Activated T-cell treated with anti-CD3 and anti-CD28 coated beads, Interleukin-2, amount 50 U/mL, for 24 hours (primary cell): ENCODE measurements at regions not wholly inside any gene's neighbourhood (a gene's known extent, or its start where the extent isn't known, plus 50 kb on each side); places are given as distances from the start of the nearest gene placed in this dataset.

Experiments used
- DNase-seq: peaks from one replicate; pipeline ENCODE4 v3.0.0-alpha.2; 2020
- H3K27ac Mint-ChIP-seq: 2 replicates; pipeline ENCODE4 v1.8.0; 2020; ENCODE audit warnings: mild to moderate bottlenecking, mixed read lengths
- H3K27me3 Mint-ChIP-seq: 2 replicates; pipeline ENCODE4 v1.8.0; 2020; ENCODE audit warnings: mixed read lengths
- H3K36me3 Mint-ChIP-seq: 2 replicates; pipeline ENCODE4 v1.8.0; 2020; ENCODE audit warnings: low read depth, mixed read lengths
- H3K4me1 Mint-ChIP-seq: 2 replicates; pipeline ENCODE4 v1.8.0; 2020; ENCODE audit warnings: low read depth, mixed read lengths
- H3K4me3 Mint-ChIP-seq: 2 replicates; pipeline ENCODE4 v1.8.0; 2020; ENCODE audit warnings: mild to moderate bottlenecking, moderate library complexity, mixed read lengths
- H3K9me3 Mint-ChIP-seq: 2 replicates; pipeline ENCODE4 v1.8.0; 2020; ENCODE audit warnings: mixed read lengths

GRCh38 chr9:134496413-134497282 lies 145.0 kb upstream of the COL5A1 start:
- Mint-ChIP-seq H3K4me1 (no peaks in the 10 kb centered on the region), H3K9me3 (no peaks in the 10 kb centered on the region), H3K4me3 (no peak overlapping the region), H3K36me3 (no peaks in the 10 kb centered on the region), H3K27me3 (peaks cover 25% of the 10 kb centered on the region), H3K27ac (no peak overlapping the region)
- DNase-seq = no peak

GRCh38 chr9:134497283-134497860 lies 144.2 kb upstream of the COL5A1 start:
- DNase-seq = no peak
- Mint-ChIP-seq H3K36me3 (no peaks in the 10 kb centered on the region), H3K4me3 (no peak overlapping the region), H3K27ac (no peak overlapping the region), H3K27me3 (peaks cover 30% of the 10 kb centered on the region), H3K4me1 (no peaks in the 10 kb centered on the region), H3K9me3 (no peaks in the 10 kb centered on the region)

GRCh38 chr9:134498814-134499166 lies 142.8 kb upstream of the COL5A1 start:
- Mint-ChIP-seq H3K36me3 (no peaks in the 10 kb centered on the region), H3K4me3 (no peak overlapping the region), H3K27ac (no peak overlapping the region), H3K9me3 (no peaks in the 10 kb centered on the region), H3K4me1 (no peaks in the 10 kb centered on the region), H3K27me3 (peaks cover 29% of the 10 kb centered on the region)
- DNase-seq = no peak

DNA sequence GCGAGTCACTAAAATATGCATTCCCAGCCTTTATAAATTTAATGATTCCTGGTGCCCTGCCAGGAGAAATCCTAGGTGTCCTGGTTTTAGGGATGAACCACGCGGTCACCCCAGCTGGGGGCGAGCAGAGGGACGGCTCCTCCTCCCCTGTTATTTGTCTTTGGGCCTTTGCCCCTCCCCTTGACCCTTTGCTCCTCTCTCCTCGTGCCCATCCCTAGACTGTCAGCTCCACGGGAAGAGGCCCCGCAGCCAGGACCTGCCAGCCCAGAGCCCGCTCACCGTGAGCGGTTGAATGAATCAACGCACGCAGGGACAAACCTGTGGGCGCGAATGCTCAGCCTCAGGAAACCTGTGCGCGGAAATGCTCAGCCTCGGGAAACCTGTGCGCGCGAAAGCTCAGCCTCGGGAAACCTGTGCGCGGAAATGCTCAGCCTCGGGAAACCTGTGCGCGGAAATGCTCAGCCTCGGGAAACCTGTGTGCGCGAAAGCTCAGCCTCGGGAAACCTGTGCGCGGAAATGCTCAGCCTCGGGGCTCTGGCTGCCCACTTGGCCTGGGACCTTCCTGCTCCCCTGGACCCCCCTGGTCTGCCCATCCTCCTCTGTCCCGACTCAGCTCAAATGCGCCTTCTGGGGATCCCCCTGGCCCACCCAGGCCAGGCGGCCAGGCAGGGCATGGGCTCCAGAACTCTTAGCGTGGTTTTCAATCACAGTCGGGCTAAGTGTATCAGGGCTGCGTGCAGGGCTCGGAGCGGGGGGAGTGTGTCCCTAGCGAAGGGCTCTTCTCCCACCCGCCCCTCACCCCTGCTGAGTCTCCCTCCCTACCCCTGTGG lies 140.5 kb upstream of the COL5A1 start:
- H3K4me1 Mint-ChIP-seq = no peaks in the 10 kb centered on the region
- no peaks in the 10 kb centered on the region for H3K36me3 Mint-ChIP-seq
- no peaks in the 10 kb centered on the region for H3K9me3 Mint-ChIP-seq
- DNase-seq = no peak
- peaks cover 40% of the 10 kb centered on the region for H3K27me3 Mint-ChIP-seq
- H3K4me3 Mint-ChIP-seq = no peak overlapping the region
- H3K27ac Mint-ChIP-seq = no peak overlapping the region

- no peak overlapping the region for H3K4me3 Mint-ChIP-seq
- H3K27ac Mint-ChIP-seq = no peak overlapping the region
- H3K4me1 Mint-ChIP-seq = no peaks in the 10 kb centered on the region
- H3K9me3 Mint-ChIP-seq = no peaks in the 10 kb centered on the region
- no peaks in the 10 kb centered on the region for H3K36me3 Mint-ChIP-seq
- DNase-seq = no peak
- H3K27me3 Mint-ChIP-seq = peaks cover 46% of the 10 kb centered on the region
These were observed 139.8 kb upstream of the COL5A1 start for GRCh38 chr9:134501761-134502265.

GRCh38 chr9:134502266-134502791 lies 139.3 kb upstream of the COL5A1 start:
- Mint-ChIP-seq H3K27me3 (peaks cover 46% of the 10 kb centered on the region), H3K27ac (no peak overlapping the region), H3K36me3 (no peaks in the 10 kb centered on the region), H3K4me3 (no peak overlapping the region), H3K4me1 (no peaks in the 10 kb centered on the region), H3K9me3 (no peaks in the 10 kb centered on the region)
- no peak for DNase-seq

DNA sequence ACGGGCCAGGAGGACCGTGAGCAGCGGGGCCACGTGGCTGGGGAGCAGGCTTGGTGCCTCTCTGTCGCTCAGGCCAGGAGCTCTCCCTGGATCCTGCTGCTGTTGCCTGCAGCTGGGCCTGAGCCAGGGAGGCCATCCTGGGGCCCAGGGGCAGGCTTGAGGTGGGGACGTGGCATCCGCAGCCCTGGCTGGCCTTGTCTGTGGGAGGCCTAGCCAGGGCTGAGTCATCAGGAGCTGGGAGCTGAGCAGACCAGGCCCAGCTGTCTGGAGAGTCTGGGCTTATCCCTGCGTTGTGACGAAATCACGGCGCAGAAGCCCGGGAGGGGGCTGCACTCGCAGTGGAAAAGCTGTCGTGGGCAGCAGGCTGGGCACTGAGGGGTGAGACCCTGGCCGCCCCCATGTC lies 138.8 kb upstream of the COL5A1 start:
- no peak for DNase-seq
- peaks cover 46% of the 10 kb centered on the region for H3K27me3 Mint-ChIP-seq
- no peaks in the 10 kb centered on the region for H3K36me3 Mint-ChIP-seq
- no peaks in the 10 kb centered on the region for H3K4me1 Mint-ChIP-seq
- H3K4me3 Mint-ChIP-seq = no peak overlapping the region
- H3K27ac Mint-ChIP-seq = no peak overlapping the region
- H3K9me3 Mint-ChIP-seq = no peaks in the 10 kb centered on the region

- Mint-ChIP-seq H3K36me3 (no peaks in the 10 kb centered on the region), H3K27me3 (peaks cover 46% of the 10 kb centered on the region), H3K4me1 (no peaks in the 10 kb centered on the region), H3K27ac (no peak overlapping the region), H3K9me3 (no peaks in the 10 kb centered on the region), H3K4me3 (no peak overlapping the region)
- DNase-seq = no peak
These were observed 138.1 kb upstream of the COL5A1 start for GRCh38 chr9:134503301-134504105.

DNA sequence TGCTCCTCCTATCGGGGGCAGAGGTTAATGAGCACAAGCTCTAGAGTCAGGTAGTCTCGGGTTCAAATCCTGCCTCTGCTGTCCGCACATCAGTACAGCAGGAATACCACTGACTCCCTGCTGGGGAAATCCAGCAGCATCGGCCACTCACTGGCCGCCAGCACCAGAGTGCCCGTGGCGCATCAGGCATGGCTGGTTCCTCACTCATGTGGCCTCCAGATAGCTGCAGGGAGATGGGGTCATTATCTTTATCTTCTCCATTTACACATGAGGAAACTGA lies 137.6 kb upstream of the COL5A1 start:
- Mint-ChIP-seq H3K36me3 (no peaks in the 10 kb centered on the region), H3K27me3 (peaks cover 46% of the 10 kb centered on the region), H3K27ac (no peak overlapping the region), H3K4me3 (no peak overlapping the region), H3K9me3 (no peaks in the 10 kb centered on the region), H3K4me1 (no peaks in the 10 kb centered on the region)
- no peak for DNase-seq

DNA sequence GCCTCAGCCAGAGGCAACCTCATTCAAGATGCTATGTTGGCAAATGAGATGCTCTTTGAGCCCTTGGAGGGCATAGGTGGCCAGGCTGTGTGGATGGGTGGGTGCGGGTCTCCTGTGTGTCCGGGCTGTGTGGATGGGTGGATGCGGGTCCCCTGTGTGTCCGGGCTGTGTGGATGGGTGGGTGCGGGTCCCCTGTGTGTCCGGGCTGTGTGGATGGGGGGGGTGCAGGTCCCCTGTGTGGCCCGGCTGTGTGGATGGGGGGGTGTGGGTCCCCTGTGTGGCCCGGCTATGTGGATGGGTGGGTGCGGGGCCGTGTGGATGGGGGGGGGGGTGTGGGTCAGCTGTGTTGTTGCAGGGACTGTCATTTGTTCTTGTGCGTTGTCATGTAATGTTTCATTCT lies 136.6 kb upstream of the COL5A1 start:
- Mint-ChIP-seq H3K36me3 (no peaks in the 10 kb centered on the region), H3K27me3 (peaks cover 43% of the 10 kb centered on the region), H3K9me3 (no peaks in the 10 kb centered on the region), H3K4me3 (no peak overlapping the region), H3K4me1 (no peaks in the 10 kb centered on the region), H3K27ac (no peak overlapping the region)
- no peak for DNase-seq

- no peak overlapping the region for H3K27ac Mint-ChIP-seq
- H3K4me1 Mint-ChIP-seq = no peaks in the 10 kb centered on the region
- no peaks in the 10 kb centered on the region for H3K9me3 Mint-ChIP-seq
- peaks cover 17% of the 10 kb centered on the region for H3K27me3 Mint-ChIP-seq
- H3K36me3 Mint-ChIP-seq = no peaks in the 10 kb centered on the region
- H3K4me3 Mint-ChIP-seq = no peak overlapping the region
- DNase-seq = no peak
These were observed 132.3 kb upstream of the COL5A1 start for GRCh38 chr9:134509281-134509680.

- H3K4me3 Mint-ChIP-seq = no peak overlapping the region
- H3K4me1 Mint-ChIP-seq = no peaks in the 10 kb centered on the region
These were observed 131.8 kb upstream of the COL5A1 start for GRCh38 chr9:134509817-134510216.

GRCh38 chr9:134514503-134514902 lies 127.1 kb upstream of the COL5A1 start:
- H3K4me1 Mint-ChIP-seq = no peaks in the 10 kb centered on the region
- peaks cover 2% of the 10 kb centered on the region for H3K27me3 Mint-ChIP-seq
- H3K9me3 Mint-ChIP-seq = no peaks in the 10 kb centered on the region
- H3K36me3 Mint-ChIP-seq = no peaks in the 10 kb centered on the region
- H3K27ac Mint-ChIP-seq = no peak overlapping the region
- no peak overlapping the region for H3K4me3 Mint-ChIP-seq
- no peak for DNase-seq

More at GRCh38 chr9:134509817-134510216, 131.8 kb upstream of the COL5A1 start:
- no peak overlapping the region for H3K27ac Mint-ChIP-seq
- no peak for DNase-seq
- peaks cover 14% of the 10 kb centered on the region for H3K27me3 Mint-ChIP-seq
- H3K36me3 Mint-ChIP-seq = no peaks in the 10 kb centered on the region
- H3K9me3 Mint-ChIP-seq = no peaks in the 10 kb centered on the region
